ENCODE measurements at regions not wholly inside any gene's neighbourhood (a gene's known extent, or its start where the extent isn't known, plus 50 kb on each side); places are given as distances from the start of the nearest gene placed in this dataset.

GRCh38 chr12:24425601-24425970 lies 476.1 kb upstream of the SOX5 start:
- TF ChIP-seq EZH2phosphoT487 (IDR thresholded peaks at IDR 0.05; ENCODE audit: insufficient read depth, low read depth) (no peak), EZH2 (IDR thresholded peaks at IDR 0.05; ENCODE audit: insufficient read depth, poor library complexity, severe bottlenecking) (no peak)
